SU-DHL-6 (cell line): ENCODE measurements at regions not wholly inside any gene's neighbourhood (a gene's known extent, or its start where the extent isn't known, plus 50 kb on each side); places are given as distances from the start of the nearest gene placed in this dataset.

Experiments
- H2AFZ ChIP-seq: fragments of 200-600 bp; sonication (generic); 2 replicates; pipeline ENCODE4 v1.6.1; 2014; ENCODE audit warnings: low read depth, mild to moderate bottlenecking, moderate library complexity, mixed read lengths, antibody characterized with exemption, low read length; ENCODE audit not compliant: severe bottlenecking
- H3F3A ChIP-seq: fragments of 200-600 bp; shearing (Covaris generic); 2 replicates; pipeline ENCODE4 v1.6.0; 2016; ENCODE audit warnings: antibody characterized with exemption, mild to moderate bottlenecking; ENCODE audit not compliant: insufficient read depth
- H3K27ac ChIP-seq: fragments of 200-600 bp; sonication (generic); 2 replicates; pipeline ENCODE4 v1.5.1; 2016; ENCODE audit warnings: low read depth, mild to moderate bottlenecking, low read length, moderate library complexity, mixed read lengths
- H3K27me3 ChIP-seq: fragments of 200-600 bp; sonication (generic), shearing (Covaris generic); 2 replicates; pipeline ENCODE4 v1.6.0; 2014; ENCODE audit warnings: mild to moderate bottlenecking, low read length
- H3K36me3 ChIP-seq: fragments of 200-600 bp; sonication (generic); 2 replicates; pipeline ENCODE4 v1.6.1; 2014; ENCODE audit warnings: mild to moderate bottlenecking, low read length, mixed read lengths
- H3K4me2 ChIP-seq: fragments of 300-600, 200-600 bp; shearing (Covaris generic), sonication (generic); 2 replicates; pipeline ENCODE4 v1.6.0; 2014; ENCODE audit warnings: low read length, low read depth, mild to moderate bottlenecking; ENCODE audit not compliant: poor library complexity, severe bottlenecking
- H3K4me3 ChIP-seq: fragments of 200-600 bp; sonication (generic); 2 replicates; pipeline ENCODE4 v1.5.1; 2014; ENCODE audit warnings: antibody characterized with exemption, low read length, mild to moderate bottlenecking, mixed read lengths; ENCODE audit not compliant: insufficient read depth, poor library complexity, severe bottlenecking
- H3K79me2 ChIP-seq: fragments of 200-600 bp; sonication (generic); 2 replicates; pipeline ENCODE4 v1.6.1; 2014; ENCODE audit warnings: mild to moderate bottlenecking, low read length, moderate library complexity; ENCODE audit not compliant: insufficient read depth
- H3K9ac ChIP-seq: fragments of 200-600 bp; sonication (generic); 2 replicates; pipeline ENCODE4 v1.7.0; 2014; ENCODE audit warnings: mild to moderate bottlenecking, low read length
- H3K9me2 ChIP-seq: fragments of 200-600 bp; sonication (generic); replicated peaks from 2 replicates; pipeline ENCODE4 v1.6.1; 2014; ENCODE audit warnings: low read length; ENCODE audit not compliant: insufficient read depth
- H3K9me3 ChIP-seq: fragments of 200-600 bp; sonication (generic); 2 replicates; pipeline ENCODE4 v1.6.1; 2014; ENCODE audit warnings: low read length, mixed read lengths; ENCODE audit not compliant: insufficient read depth
- H4K20me1 ChIP-seq: fragments of 200-600 bp; sonication (generic); 2 replicates; pipeline ENCODE4 v1.6.1; 2014; ENCODE audit warnings: low read depth, mild to moderate bottlenecking, antibody characterized with exemption, low read length, moderate library complexity, mixed read lengths
- CTCF ChIP-seq: fragments of 200-600 bp; sonication (generic); IDR thresholded peaks from one replicate; pipeline ENCODE4 v1.5.1; 2017; ENCODE audit warnings: antibody characterized with exemption, mild to moderate bottlenecking, low read length, moderate library complexity; ENCODE audit not compliant: insufficient read depth, poor library complexity, severe bottlenecking
- EZH2phosphoT487 ChIP-seq: fragments of 200-600 bp; sonication (generic), shearing (Covaris generic); conservative IDR thresholded peaks from 2 replicates; pipeline ENCODE4 v1.6.1; 2018; ENCODE audit warnings: mild to moderate bottlenecking, antibody characterized with exemption, low read length, moderate library complexity, mixed read lengths

- Histone ChIP-seq H3K27me3 (no peaks in the 10 kb centered on the region), H3K9me2 (no peaks in the 10 kb centered on the region), H4K20me1 (no peaks in the 10 kb centered on the region), H3F3A (no peaks in the 10 kb centered on the region), H3K9ac (no peak overlapping the region), H3K4me2 (no peak overlapping the region), H3K9me3 (no peaks in the 10 kb centered on the region), H3K4me3 (no peak overlapping the region), H3K79me2 (no peaks in the 10 kb centered on the region), H3K27ac (no peak overlapping the region), H2AFZ (no peak overlapping the region), H3K36me3 (no peaks in the 10 kb centered on the region)
- TF ChIP-seq EZH2phosphoT487 (no peak), CTCF (no peak)
These were observed 199.9 kb downstream of the KLF6 start for GRCh38 chr10:3584926-3585784.

GRCh38 chr10:3580565-3580964 is 204.4 kb downstream of the KLF6 start:
- Histone ChIP-seq H2AFZ (no peak overlapping the region), H4K20me1 (no peaks in the 10 kb centered on the region), H3K79me2 (no peaks in the 10 kb centered on the region), H3K9ac (no peak overlapping the region), H3K9me2 (no peaks in the 10 kb centered on the region), H3K36me3 (no peaks in the 10 kb centered on the region), H3K4me2 (no peak overlapping the region), H3K27me3 (no peaks in the 10 kb centered on the region), H3F3A (no peaks in the 10 kb centered on the region), H3K27ac (no peak overlapping the region), H3K9me3 (no peaks in the 10 kb centered on the region), H3K4me3 (no peak overlapping the region)
- TF ChIP-seq EZH2phosphoT487 (no peak), CTCF (no peak)

GRCh38 chr10:3579845-3580244 is 205.2 kb downstream of the KLF6 start:
- Histone ChIP-seq H4K20me1 (no peaks in the 10 kb centered on the region), H3K9ac (no peak overlapping the region), H3K9me2 (no peaks in the 10 kb centered on the region), H3K4me3 (no peak overlapping the region), H3K27ac (no peak overlapping the region), H3K4me2 (no peak overlapping the region), H3K79me2 (no peaks in the 10 kb centered on the region), H2AFZ (no peak overlapping the region), H3F3A (no peaks in the 10 kb centered on the region), H3K36me3 (no peaks in the 10 kb centered on the region), H3K9me3 (no peaks in the 10 kb centered on the region), H3K27me3 (no peaks in the 10 kb centered on the region)
- TF ChIP-seq CTCF (no peak), EZH2phosphoT487 (no peak)
